ENCODE measurements at regions not wholly inside any gene's neighbourhood (a gene's known extent, or its start where the extent isn't known, plus 50 kb on each side); places are given as distances from the start of the nearest gene placed in this dataset.

GRCh38 chrX:144253356-144253755, 369.5 kb downstream of the UBE2NL start:
- H3K36me3 ChIP-seq (ENCODE audit: control insufficient read depth in 2 of 2, extremely low read depth in 1 of 2, insufficient read depth in 2 of 2, low read length in 2 of 2): no peaks in the 10 kb centered on the region
- no peak overlapping the region for H2AFZ ChIP-seq (ENCODE audit: control insufficient read depth, low read length)
- no peaks in the 10 kb centered on the region for H3K4me1 ChIP-seq (ENCODE audit: control insufficient read depth, extremely low read depth, insufficient read depth, low read length)
- no peak overlapping the region for H3K4me2 ChIP-seq (ENCODE audit: control insufficient read depth, extremely low read depth, insufficient read depth, low read depth, low read length)
- no peak overlapping the region for H3K4me3 ChIP-seq (ENCODE audit: control insufficient read depth in 2 of 3, extremely low read depth in 1 of 3, insufficient read depth in 2 of 3, low read depth in 1 of 3, low read length in 3 of 3)
- FAIRE-seq (no peak), DNase-seq (ENCODE audit: low read depth, low spot score) (no peak)
- no peaks in the 10 kb centered on the region for H4K20me1 ChIP-seq (ENCODE audit: control insufficient read depth, extremely low read depth, insufficient read depth, low read length)
- no peak overlapping the region for H3K27ac ChIP-seq (ENCODE audit: control insufficient read depth, insufficient read depth, low read length)
- H3K79me2 ChIP-seq (ENCODE audit: control insufficient read depth, insufficient read depth, low read length): no peaks in the 10 kb centered on the region
- H3K27me3 ChIP-seq (ENCODE audit: control insufficient read depth, extremely low read depth, insufficient read depth, low read length): no peaks in the 10 kb centered on the region
- no peaks in the 10 kb centered on the region for H3K9me3 ChIP-seq (ENCODE audit: control insufficient read depth, low read depth, low read length)
- TF ChIP-seq EZH2 (IDR thresholded peaks at IDR 0.05; ENCODE audit: low read length): no peak
- no peak for TF ChIP-seq CTCF (optimal IDR thresholded peaks at IDR 0.05 in 1 of 3, IDR thresholded peaks at IDR 0.05 in 1 of 3, conservative IDR thresholded peaks at IDR 0.05 in 1 of 3; ENCODE audit: extremely low read depth in 1 of 3, insufficient read depth in 2 of 3, low read length in 3 of 3)
- no peak overlapping the region for H3K9ac ChIP-seq (ENCODE audit: control insufficient read depth, extremely low read depth, insufficient read depth, low read length)
- dilution Hi-C loops (cut with MboI; ENCODE audit: extremely low pct_ligation_motif_present, low sequenced_read_pairs): no loop called here
- no peaks in the 10 kb centered on the region for H3K9me1 ChIP-seq (ENCODE audit: control insufficient read depth, extremely low read depth, insufficient read depth, low read length)

GRCh38 chrX:144259054-144259453, 375.2 kb downstream of the UBE2NL start:
- no peaks in the 10 kb centered on the region for H3K9me3 ChIP-seq (ENCODE audit: control insufficient read depth, low read depth, low read length)
- H4K20me1 ChIP-seq (ENCODE audit: control insufficient read depth, extremely low read depth, insufficient read depth, low read length): no peaks in the 10 kb centered on the region
- FAIRE-seq (no peak), DNase-seq (ENCODE audit: low read depth, low spot score) (no peak)
- H3K9ac ChIP-seq (ENCODE audit: control insufficient read depth, extremely low read depth, insufficient read depth, low read length): no peak overlapping the region
- H3K9me1 ChIP-seq (ENCODE audit: control insufficient read depth, extremely low read depth, insufficient read depth, low read length): no peaks in the 10 kb centered on the region
- no peak overlapping the region for H3K4me2 ChIP-seq (ENCODE audit: control insufficient read depth, extremely low read depth, insufficient read depth, low read depth, low read length)
- H3K27me3 ChIP-seq (ENCODE audit: control insufficient read depth, extremely low read depth, insufficient read depth, low read length): no peaks in the 10 kb centered on the region
- no peaks in the 10 kb centered on the region for H3K79me2 ChIP-seq (ENCODE audit: control insufficient read depth, insufficient read depth, low read length)
- no peak overlapping the region for H2AFZ ChIP-seq (ENCODE audit: control insufficient read depth, low read length)
- no peak overlapping the region for H3K27ac ChIP-seq (ENCODE audit: control insufficient read depth, insufficient read depth, low read length)
- no peaks in the 10 kb centered on the region for H3K4me1 ChIP-seq (ENCODE audit: control insufficient read depth, extremely low read depth, insufficient read depth, low read length)
- no peak overlapping the region for H3K4me3 ChIP-seq (ENCODE audit: control insufficient read depth in 2 of 3, extremely low read depth in 1 of 3, insufficient read depth in 2 of 3, low read depth in 1 of 3, low read length in 3 of 3)
- no peaks in the 10 kb centered on the region for H3K36me3 ChIP-seq (ENCODE audit: control insufficient read depth in 2 of 2, extremely low read depth in 1 of 2, insufficient read depth in 2 of 2, low read length in 2 of 2)
- dilution Hi-C loops (cut with MboI; ENCODE audit: extremely low pct_ligation_motif_present, low sequenced_read_pairs): no loop called here
- TF ChIP-seq CTCF (optimal IDR thresholded peaks at IDR 0.05 in 1 of 3, IDR thresholded peaks at IDR 0.05 in 1 of 3, conservative IDR thresholded peaks at IDR 0.05 in 1 of 3; ENCODE audit: extremely low read depth in 1 of 3, insufficient read depth in 2 of 3, low read length in 3 of 3) (no peak), EZH2 (IDR thresholded peaks at IDR 0.05; ENCODE audit: low read length) (no peak)
